Cardiac fibroblast (primary cell): ENCODE measurements at regions not wholly inside any gene's neighbourhood (a gene's known extent, or its start where the extent isn't known, plus 50 kb on each side); places are given as distances from the start of the nearest gene placed in this dataset.
A peak's percentile ranks its signal among the peaks of the same experiment; 100 is the strongest.

Source experiments
- DNase-seq, 2 donors: peaks; one replicate each; pipeline versions ENCODE4 v3.0.0 to v3.0.0-alpha.2; 2010; ENCODE audit warnings: low read depth in 2 of 2
- H3K4me3 ChIP-seq, 2 donors: replicated peaks in 1 of 2; 1 replicate in 1 of 2; 2 replicates in 1 of 2; pipeline ENCODE4 v1.5.1; 2011; ENCODE audit warnings: low read depth in 2 of 2, low read length in 2 of 2, mild to moderate bottlenecking in 2 of 2, moderate library complexity in 1 of 2
- CTCF ChIP-seq: IDR thresholded peaks from one replicate; pipeline ENCODE4 v1.5.1; 2011; ENCODE audit warnings: low read depth, mild to moderate bottlenecking, low read length, inconsistent platforms

- peak; percentile 43 to 54 for DNase-seq
- no peak for TF ChIP-seq CTCF
- H3K4me3 ChIP-seq, result peak overlapping the region in 1 of 2 donors; percentile 1
Observed at GRCh38 chr16:85395913-85396878, 216.9 kb upstream of the GSE1 start.

- H3K4me3 ChIP-seq, result no peak overlapping the region
- no peak for TF ChIP-seq CTCF
- no peak for DNase-seq
Observed at GRCh38 chr16:85396879-85397871, 215.9 kb upstream of the GSE1 start.

GRCh38 chr16:85398050-85398451, 215.1 kb upstream of the GSE1 start:
- no peak overlapping the region for H3K4me3 ChIP-seq
- no peak for TF ChIP-seq CTCF
- no peak for DNase-seq

- H3K4me3 ChIP-seq, result no peak overlapping the region
- no peak for DNase-seq
- TF ChIP-seq CTCF, result no peak
Observed at GRCh38 chr16:85398688-85399582, 214.2 kb upstream of the GSE1 start.

GRCh38 chr16:85399583-85400284, 213.4 kb upstream of the GSE1 start:
- no peak for TF ChIP-seq CTCF
- DNase-seq, result no peak
- no peak overlapping the region for H3K4me3 ChIP-seq
